ENCODE measurements at regions not wholly inside any gene's neighbourhood (a gene's known extent, or its start where the extent isn't known, plus 50 kb on each side); places are given as distances from the start of the nearest gene placed in this dataset.

DNA sequence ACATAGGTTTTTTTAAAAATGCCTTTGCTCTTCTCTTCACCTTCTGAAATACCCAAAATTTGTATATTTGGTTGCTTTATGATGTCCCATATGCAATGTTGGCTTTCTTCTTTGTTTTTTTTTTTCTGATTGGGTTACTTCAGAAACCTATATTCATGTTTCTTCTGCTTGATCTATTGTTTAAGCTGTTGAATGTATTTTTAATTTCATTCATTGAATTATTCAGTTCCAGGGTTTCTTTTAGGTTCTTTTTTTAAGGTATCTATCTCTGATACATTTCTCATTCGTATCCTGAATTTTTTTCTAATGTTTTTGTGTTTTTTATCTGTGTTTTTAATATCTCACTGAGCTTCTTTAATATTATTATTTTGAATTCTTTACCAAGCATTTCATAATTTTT is 221.0 kb upstream of the MTPN start:
- TF ChIP-seq, protein P1, sequence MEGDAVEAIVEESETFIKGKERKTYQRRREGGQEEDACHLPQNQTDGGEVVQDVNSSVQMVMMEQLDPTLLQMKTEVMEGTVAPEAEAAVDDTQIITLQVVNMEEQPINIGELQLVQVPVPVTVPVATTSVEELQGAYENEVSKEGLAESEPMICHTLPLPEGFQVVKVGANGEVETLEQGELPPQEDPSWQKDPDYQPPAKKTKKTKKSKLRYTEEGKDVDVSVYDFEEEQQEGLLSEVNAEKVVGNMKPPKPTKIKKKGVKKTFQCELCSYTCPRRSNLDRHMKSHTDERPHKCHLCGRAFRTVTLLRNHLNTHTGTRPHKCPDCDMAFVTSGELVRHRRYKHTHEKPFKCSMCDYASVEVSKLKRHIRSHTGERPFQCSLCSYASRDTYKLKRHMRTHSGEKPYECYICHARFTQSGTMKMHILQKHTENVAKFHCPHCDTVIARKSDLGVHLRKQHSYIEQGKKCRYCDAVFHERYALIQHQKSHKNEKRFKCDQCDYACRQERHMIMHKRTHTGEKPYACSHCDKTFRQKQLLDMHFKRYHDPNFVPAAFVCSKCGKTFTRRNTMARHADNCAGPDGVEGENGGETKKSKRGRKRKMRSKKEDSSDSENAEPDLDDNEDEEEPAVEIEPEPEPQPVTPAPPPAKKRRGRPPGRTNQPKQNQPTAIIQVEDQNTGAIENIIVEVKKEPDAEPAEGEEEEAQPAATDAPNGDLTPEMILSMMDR (IDR thresholded peaks at IDR 0.05; ENCODE audit: extremely low read depth in 1 of 2, insufficient read depth in 1 of 2, low read depth in 1 of 2, low read length in 2 of 2): no peak
- no peak for TF ChIP-seq POLR2A (IDR thresholded peaks at IDR 0.05; ENCODE audit: low read depth, low read length)
- TF ChIP-seq EZH2 (IDR thresholded peaks at IDR 0.05; ENCODE audit: borderline replicate concordance, low read depth, low read length, severe bottlenecking): no peak
- TF ChIP-seq FOS (IDR thresholded peaks at IDR 0.05; ENCODE audit: borderline replicate concordance, insufficient read depth, low read length): no peak

Measured in endothelial cell of umbilical vein (primary cell).